ENCODE measurements at regions not wholly inside any gene's neighbourhood (a gene's known extent, or its start where the extent isn't known, plus 50 kb on each side); places are given as distances from the start of the nearest gene placed in this dataset.

DNA sequence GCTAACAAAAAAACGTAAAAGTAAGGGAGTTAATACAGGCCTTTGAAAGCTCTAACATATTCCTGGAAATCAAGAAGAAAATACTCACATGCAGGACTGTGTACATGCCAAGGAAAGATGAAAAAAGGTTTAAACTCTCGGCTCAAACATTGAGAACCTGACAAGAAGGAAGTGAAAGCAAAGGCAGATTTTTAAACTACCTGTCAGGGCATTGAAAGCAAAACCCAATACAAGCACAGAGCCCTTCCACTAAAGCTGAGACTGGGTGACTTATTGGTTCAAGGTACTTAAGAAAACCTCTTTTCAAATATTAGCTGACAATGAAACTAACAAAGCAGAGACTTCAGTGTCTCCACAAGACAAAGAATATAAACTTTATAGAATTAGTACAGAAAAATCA, 313.0 kb upstream of the GRID2 start:
- no peaks in the 10 kb centered on the region for H3K9me3 ChIP-seq
- TF ChIP-seq, protein P1, sequence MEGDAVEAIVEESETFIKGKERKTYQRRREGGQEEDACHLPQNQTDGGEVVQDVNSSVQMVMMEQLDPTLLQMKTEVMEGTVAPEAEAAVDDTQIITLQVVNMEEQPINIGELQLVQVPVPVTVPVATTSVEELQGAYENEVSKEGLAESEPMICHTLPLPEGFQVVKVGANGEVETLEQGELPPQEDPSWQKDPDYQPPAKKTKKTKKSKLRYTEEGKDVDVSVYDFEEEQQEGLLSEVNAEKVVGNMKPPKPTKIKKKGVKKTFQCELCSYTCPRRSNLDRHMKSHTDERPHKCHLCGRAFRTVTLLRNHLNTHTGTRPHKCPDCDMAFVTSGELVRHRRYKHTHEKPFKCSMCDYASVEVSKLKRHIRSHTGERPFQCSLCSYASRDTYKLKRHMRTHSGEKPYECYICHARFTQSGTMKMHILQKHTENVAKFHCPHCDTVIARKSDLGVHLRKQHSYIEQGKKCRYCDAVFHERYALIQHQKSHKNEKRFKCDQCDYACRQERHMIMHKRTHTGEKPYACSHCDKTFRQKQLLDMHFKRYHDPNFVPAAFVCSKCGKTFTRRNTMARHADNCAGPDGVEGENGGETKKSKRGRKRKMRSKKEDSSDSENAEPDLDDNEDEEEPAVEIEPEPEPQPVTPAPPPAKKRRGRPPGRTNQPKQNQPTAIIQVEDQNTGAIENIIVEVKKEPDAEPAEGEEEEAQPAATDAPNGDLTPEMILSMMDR (IDR thresholded peaks at IDR 0.05), result no peak
- no peak for DNase-seq
- intact Hi-C loops (cut with DNase I; ENCODE audit: low total_unique reads), result no loop called here
- H3K36me3 ChIP-seq, result no peaks in the 10 kb centered on the region
- no peaks in the 10 kb centered on the region for H3K27me3 ChIP-seq
- H3K4me3 ChIP-seq, result no peak overlapping the region
- H3K27ac ChIP-seq, result no peak overlapping the region
- no peaks in the 10 kb centered on the region for H3K4me1 ChIP-seq

DNA sequence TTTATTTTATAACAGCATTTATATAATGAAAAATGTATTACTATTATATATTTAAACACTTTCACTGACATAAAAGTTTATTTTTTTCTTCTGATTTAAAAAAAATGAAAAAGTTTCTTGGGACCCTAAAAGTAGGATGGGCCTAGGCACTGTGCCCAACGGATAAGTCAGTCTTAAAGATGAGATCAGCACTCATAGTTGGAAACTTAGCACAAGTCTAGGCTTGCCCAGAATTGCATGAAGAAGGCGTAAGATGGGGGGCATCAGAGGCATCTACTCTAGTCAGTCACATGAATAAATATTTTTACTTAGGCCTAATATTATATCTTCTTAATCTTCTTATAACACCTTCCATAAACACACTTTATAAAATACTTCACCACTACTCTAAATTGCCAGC, 306.7 kb upstream of the GRID2 start:
- no peak overlapping the region for H3K27ac ChIP-seq
- no peaks in the 10 kb centered on the region for H3K27me3 ChIP-seq
- no peaks in the 10 kb centered on the region for H3K4me1 ChIP-seq
- TF ChIP-seq, protein P1 (IDR thresholded peaks at IDR 0.05), result no peak
- H3K4me3 ChIP-seq, result no peak overlapping the region
- intact Hi-C loops (cut with DNase I; ENCODE audit: low total_unique reads), result no loop called here
- DNase-seq, result no peak
- H3K36me3 ChIP-seq, result no peaks in the 10 kb centered on the region
- peaks cover 0 to 6% (median 0%) of the 10 kb centered on the region in 3 donors for H3K9me3 ChIP-seq

DNA sequence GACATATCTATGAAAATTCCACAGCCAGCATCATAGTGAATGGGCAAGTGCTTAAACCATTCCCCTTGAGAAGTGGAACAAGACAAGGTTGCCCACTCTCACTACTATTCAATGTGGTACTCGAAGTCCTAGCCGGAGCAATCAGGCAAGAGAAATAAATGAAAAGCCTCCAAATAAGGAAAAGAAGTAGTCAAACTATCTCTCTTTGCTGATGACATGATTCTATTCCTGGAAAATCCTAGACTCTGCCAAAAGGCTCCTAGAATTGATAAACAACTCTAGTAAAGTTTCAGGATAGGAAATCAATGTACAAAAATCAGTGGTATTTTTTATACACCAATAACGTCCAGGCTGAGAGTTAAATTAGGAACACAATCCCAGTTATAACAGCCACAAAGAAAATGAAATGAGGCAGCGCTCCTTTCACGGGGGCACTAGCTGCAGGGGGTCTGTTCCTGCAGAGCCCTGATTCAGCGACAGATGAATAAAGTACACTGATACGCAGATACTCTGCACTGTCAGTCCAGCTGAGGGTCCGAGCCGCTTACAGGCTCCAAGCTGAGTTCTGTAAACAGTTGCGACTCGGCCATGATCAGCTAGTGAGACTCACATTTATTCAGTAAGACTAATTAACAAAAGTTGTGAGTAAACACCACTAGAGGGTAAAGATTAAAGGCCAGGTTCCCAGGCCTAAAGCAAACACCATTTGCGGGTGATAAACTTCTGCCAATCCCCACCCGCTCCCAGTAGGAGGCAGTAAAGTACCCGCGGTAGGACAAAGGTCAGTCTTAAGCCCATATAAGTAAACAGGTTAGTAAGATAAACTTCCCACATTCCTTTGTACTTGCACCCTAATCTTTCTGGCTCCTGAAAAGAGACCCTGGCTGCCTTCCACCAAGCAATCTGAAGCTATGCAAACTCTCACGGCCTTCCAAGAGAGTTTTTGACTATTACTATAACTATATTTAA, 290.6 kb upstream of the GRID2 start:
- H3K36me3 ChIP-seq, result no peaks in the 10 kb centered on the region
- no peaks in the 10 kb centered on the region for H3K9me3 ChIP-seq
- H3K27me3 ChIP-seq, result no peaks in the 10 kb centered on the region
- intact Hi-C loops (cut with DNase I; ENCODE audit: low total_unique reads), result no loop called here
- no peak for DNase-seq
- H3K4me3 ChIP-seq, result no peak overlapping the region
- H3K27ac ChIP-seq, result no peak overlapping the region
- TF ChIP-seq, protein P1 (IDR thresholded peaks at IDR 0.05), result no peak
- no peaks in the 10 kb centered on the region for H3K4me1 ChIP-seq

DNA sequence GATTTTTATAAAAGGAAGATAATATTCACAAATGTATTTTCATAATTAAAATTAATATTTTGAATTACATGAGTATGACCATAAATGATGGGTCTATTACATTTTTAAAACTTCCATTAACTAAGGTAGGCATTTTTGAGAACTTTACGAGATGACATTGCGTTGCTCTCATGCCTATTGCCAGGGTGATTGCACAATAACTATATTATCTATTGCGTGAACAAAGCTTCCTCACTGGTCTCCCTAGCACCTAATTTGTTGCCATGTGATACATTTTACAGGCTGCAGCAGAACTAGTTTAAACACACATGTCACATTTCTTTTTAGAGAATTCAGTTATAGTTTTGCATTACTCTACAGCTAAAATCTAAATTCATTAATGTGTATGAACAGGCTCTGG, 289.7 kb upstream of the GRID2 start:
- TF ChIP-seq, protein P1 (IDR thresholded peaks at IDR 0.05), result no peak
- no peaks in the 10 kb centered on the region for H3K9me3 ChIP-seq
- no peaks in the 10 kb centered on the region for H3K27me3 ChIP-seq
- no peak overlapping the region for H3K27ac ChIP-seq
- H3K36me3 ChIP-seq, result no peaks in the 10 kb centered on the region
- no peak overlapping the region for H3K4me3 ChIP-seq
- no peaks in the 10 kb centered on the region for H3K4me1 ChIP-seq
- intact Hi-C loops (cut with DNase I; ENCODE audit: low total_unique reads), result no loop called here
- DNase-seq, result no peak

DNA sequence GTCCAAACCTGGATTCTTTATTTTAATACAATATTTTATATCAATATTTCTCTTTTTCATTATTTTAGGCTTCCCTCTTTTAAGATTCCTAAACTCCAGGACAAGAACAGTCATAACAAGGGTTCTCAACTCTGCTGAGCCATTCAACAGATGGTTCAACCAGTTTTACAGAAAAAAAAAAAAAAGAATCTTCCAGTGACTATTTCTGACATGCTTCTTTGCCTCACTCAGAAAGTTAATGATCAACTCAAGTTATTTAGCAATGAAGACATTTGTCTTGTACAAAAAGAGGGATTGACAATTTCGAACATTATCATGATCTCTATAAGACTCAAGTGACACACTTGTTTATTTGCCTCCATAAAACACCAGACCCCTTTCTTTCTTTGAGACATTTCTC, 282.6 kb upstream of the GRID2 start:
- H3K4me3 ChIP-seq, result no peak overlapping the region
- no peaks in the 10 kb centered on the region for H3K27me3 ChIP-seq
- H3K4me1 ChIP-seq, result no peaks in the 10 kb centered on the region
- H3K9me3 ChIP-seq, result no peaks in the 10 kb centered on the region
- TF ChIP-seq, protein P1 (IDR thresholded peaks at IDR 0.05), result no peak
- DNase-seq, result no peak
- no peak overlapping the region for H3K27ac ChIP-seq
- intact Hi-C loops (cut with DNase I; ENCODE audit: low total_unique reads), result no loop called here
- no peaks in the 10 kb centered on the region for H3K36me3 ChIP-seq
